Mesendoderm (in vitro differentiated cells): ENCODE measurements at regions not wholly inside any gene's neighbourhood (a gene's known extent, or its start where the extent isn't known, plus 50 kb on each side); places are given as distances from the start of the nearest gene placed in this dataset.
A peak's percentile ranks its signal among the peaks of the same experiment; 100 is the strongest.

Experiments used
- DNase-seq: peaks from one replicate; pipeline ENCODE4 v3.0.0; 2013
- H2AK5ac ChIP-seq: 2 replicates; pipeline ENCODE4 v1.6.1; 2013; ENCODE audit warnings: low read length, inconsistent platforms
- H2BK120ac ChIP-seq: 2 replicates; pipeline ENCODE4 v1.6.1; 2013; ENCODE audit warnings: low read depth, mild to moderate bottlenecking, low read length, moderate library complexity, mixed read lengths
- H2BK15ac ChIP-seq: replicated peaks from 2 replicates; pipeline ENCODE4 v1.6.1; 2013; ENCODE audit warnings: low read depth, mild to moderate bottlenecking, moderate library complexity
- H2BK5ac ChIP-seq: 2 replicates; pipeline ENCODE4 v1.6.1; 2013; ENCODE audit warnings: low read length, inconsistent platforms
- H3K18ac ChIP-seq: 2 replicates; pipeline ENCODE4 v1.6.1; 2013; ENCODE audit warnings: mild to moderate bottlenecking, low read length, mixed read lengths
- H3K23ac ChIP-seq: one replicate; pipeline ENCODE4 v1.6.1; 2013; ENCODE audit warnings: low read length
- H3K27ac ChIP-seq: 2 replicates; pipeline ENCODE4 v1.5.1; 2013; ENCODE audit warnings: low read depth, mild to moderate bottlenecking, inconsistent platforms, low read length, moderate library complexity
- H3K27me3 ChIP-seq: 2 replicates; pipeline ENCODE4 v1.6.1; 2013; ENCODE audit warnings: low read length, control low read depth, mild to moderate bottlenecking, inconsistent platforms; ENCODE audit not compliant: insufficient read depth, poor library complexity
- H3K36me3 ChIP-seq: 2 replicates; pipeline ENCODE4 v1.6.1; 2013; ENCODE audit warnings: low read length, inconsistent platforms; ENCODE audit not compliant: control insufficient read depth, insufficient read depth
- H3K4ac ChIP-seq: one replicate; pipeline ENCODE4 v1.6.1; 2013; ENCODE audit warnings: low read depth, mild to moderate bottlenecking, low read length, moderate library complexity
- H3K4me1 ChIP-seq: 2 replicates; pipeline ENCODE4 v1.6.1; 2013; ENCODE audit warnings: low read depth, low read length, inconsistent platforms; ENCODE audit not compliant: control insufficient read depth
- H3K4me2 ChIP-seq: 2 replicates; pipeline ENCODE4 v1.6.1; 2013; ENCODE audit warnings: low read length
- H3K4me3 ChIP-seq: 2 replicates; pipeline ENCODE4 v1.5.1; 2013; ENCODE audit warnings: mild to moderate bottlenecking, low read length
- H3K56ac ChIP-seq: one replicate; pipeline ENCODE4 v1.6.1; 2013; ENCODE audit warnings: low read length
- H3K79me1 ChIP-seq: 2 replicates; pipeline ENCODE4 v1.6.1; 2013; ENCODE audit warnings: low read length, inconsistent platforms
- H3K79me2 ChIP-seq: 2 replicates; pipeline ENCODE4 v1.6.1; 2013; ENCODE audit warnings: mild to moderate bottlenecking, low read length; ENCODE audit not compliant: control insufficient read depth, insufficient read depth
- H3K9ac ChIP-seq: 2 replicates; pipeline ENCODE4 v1.6.1; 2013; ENCODE audit warnings: low read length, inconsistent platforms
- H4K5ac ChIP-seq: one replicate; pipeline ENCODE4 v1.6.1; 2013; ENCODE audit warnings: low read length
- H4K8ac ChIP-seq: one replicate; pipeline ENCODE4 v1.6.1; 2013; ENCODE audit warnings: low read depth, mild to moderate bottlenecking, control low read depth, low read length, moderate library complexity
- WGBS: extraction: QIAGEN DNeasy Blood & Tissue Kit; methylation state at CpG from one replicate; pipeline ENCODE4 v1.1.7; 2013; ENCODE audit warnings: low lambda C conversion rate, missing lambda C conversion rate; ENCODE audit not compliant: insufficient coverage; ENCODE audit errors: extremely low coverage; 5-methylcytosine and 5-hydroxymethylcytosine counted together

- Histone ChIP-seq H3K4me3 (no peak overlapping the region), H3K4me1 (no peaks in the 10 kb centered on the region), H3K23ac (no peak overlapping the region), H4K8ac (no peak overlapping the region), H3K79me1 (no peaks in the 10 kb centered on the region), H3K27me3 (no peaks in the 10 kb centered on the region), H3K4ac (no peak overlapping the region), H3K56ac (no peak overlapping the region), H2BK5ac (no peak overlapping the region), H2BK120ac (no peak overlapping the region), H3K79me2 (no peaks in the 10 kb centered on the region), H2AK5ac (no peak overlapping the region), H3K27ac (no peak overlapping the region), H2BK15ac (no peak overlapping the region), H3K36me3 (no peaks in the 10 kb centered on the region), H4K5ac (no peak overlapping the region), H3K9ac (no peak overlapping the region), H3K4me2 (no peak overlapping the region), H3K18ac (no peak overlapping the region)
- WGBS, result no CpG with 5 or more reads among the region's 4 CpGs
- no peak for DNase-seq
Measured at GRCh38 chr14:82694820-82695219, 1161.2 kb upstream of the SEL1L start.

- H3K27ac ChIP-seq, result no peak overlapping the region
- no peak overlapping the region for H3K4me3 ChIP-seq
- no peaks in the 10 kb centered on the region for H3K36me3 ChIP-seq
- no peaks in the 10 kb centered on the region for H3K27me3 ChIP-seq
- no peak overlapping the region for H4K8ac ChIP-seq
- H4K5ac ChIP-seq, result no peak overlapping the region
- no peaks in the 10 kb centered on the region for H3K79me2 ChIP-seq
- no peak overlapping the region for H2BK120ac ChIP-seq
- no peaks in the 10 kb centered on the region for H3K79me1 ChIP-seq
- no peak overlapping the region for H3K4me2 ChIP-seq
- no peak overlapping the region for H2BK5ac ChIP-seq
- no peak overlapping the region for H3K4ac ChIP-seq
- H3K9ac ChIP-seq, result no peak overlapping the region
- no peak overlapping the region for H2BK15ac ChIP-seq
- no peak overlapping the region for H2AK5ac ChIP-seq
- no peak overlapping the region for H3K18ac ChIP-seq
- H3K4me1 ChIP-seq, result no peaks in the 10 kb centered on the region
- H3K56ac ChIP-seq, result no peak overlapping the region
- no peak overlapping the region for H3K23ac ChIP-seq
- DNase-seq, result no peak
- no CpG with 5 or more reads among the region's 4 CpGs for WGBS
Measured at GRCh38 chr14:82704218-82704617, 1170.6 kb upstream of the SEL1L start.

- no peaks in the 10 kb centered on the region for H3K79me2 ChIP-seq
- no peak overlapping the region for H2BK5ac ChIP-seq
- H3K18ac ChIP-seq, result no peak overlapping the region
- no peaks in the 10 kb centered on the region for H3K27me3 ChIP-seq
- H2AK5ac ChIP-seq, result no peak overlapping the region
- no peak overlapping the region for H2BK120ac ChIP-seq
- H4K5ac ChIP-seq, result no peak overlapping the region
- no peak overlapping the region for H4K8ac ChIP-seq
- no peak overlapping the region for H3K4me2 ChIP-seq
- H3K79me1 ChIP-seq, result no peaks in the 10 kb centered on the region
- no peak overlapping the region for H3K23ac ChIP-seq
- no peaks in the 10 kb centered on the region for H3K4me1 ChIP-seq
- peak; percentile 76 for DNase-seq
- H3K4ac ChIP-seq, result no peak overlapping the region
- H3K56ac ChIP-seq, result no peak overlapping the region
- no peak overlapping the region for H2BK15ac ChIP-seq
- WGBS, result no CpG with 5 or more reads among the region's 4 CpGs
- no peak overlapping the region for H3K9ac ChIP-seq
- H3K27ac ChIP-seq, result no peak overlapping the region
- H3K4me3 ChIP-seq, result no peak overlapping the region
- H3K36me3 ChIP-seq, result no peaks in the 10 kb centered on the region
Measured at GRCh38 chr14:82710267-82710841, 1176.7 kb upstream of the SEL1L start.

- no peaks in the 10 kb centered on the region for H3K36me3 ChIP-seq
- H2AK5ac ChIP-seq, result no peak overlapping the region
- H4K5ac ChIP-seq, result no peak overlapping the region
- no peak overlapping the region for H4K8ac ChIP-seq
- H2BK120ac ChIP-seq, result no peak overlapping the region
- H3K56ac ChIP-seq, result no peak overlapping the region
- no peaks in the 10 kb centered on the region for H3K4me1 ChIP-seq
- no peak overlapping the region for H3K4ac ChIP-seq
- no peak overlapping the region for H3K9ac ChIP-seq
- no peak overlapping the region for H2BK5ac ChIP-seq
- no peaks in the 10 kb centered on the region for H3K79me2 ChIP-seq
- no CpG with 5 or more reads among the region's 4 CpGs for WGBS
- H3K23ac ChIP-seq, result no peak overlapping the region
- H3K4me3 ChIP-seq, result no peak overlapping the region
- no peak overlapping the region for H3K18ac ChIP-seq
- H3K79me1 ChIP-seq, result no peaks in the 10 kb centered on the region
- no peaks in the 10 kb centered on the region for H3K27me3 ChIP-seq
- no peak overlapping the region for H3K4me2 ChIP-seq
- peak; percentile 12 for DNase-seq
- H2BK15ac ChIP-seq, result no peak overlapping the region
- H3K27ac ChIP-seq, result no peak overlapping the region
Measured at GRCh38 chr14:82719617-82720016, 1186.0 kb upstream of the SEL1L start.

GRCh38 chr14:82720431-82720830, 1186.8 kb upstream of the SEL1L start:
- Histone ChIP-seq H3K27me3 (no peaks in the 10 kb centered on the region), H4K5ac (no peak overlapping the region), H3K79me2 (no peaks in the 10 kb centered on the region), H3K4me2 (no peak overlapping the region), H3K18ac (no peak overlapping the region), H3K36me3 (no peaks in the 10 kb centered on the region), H3K4me3 (no peak overlapping the region), H2AK5ac (no peak overlapping the region), H2BK15ac (no peak overlapping the region), H3K27ac (no peak overlapping the region), H3K4ac (no peak overlapping the region), H3K4me1 (no peaks in the 10 kb centered on the region), H2BK5ac (no peak overlapping the region), H3K56ac (no peak overlapping the region), H3K79me1 (no peaks in the 10 kb centered on the region), H3K9ac (no peak overlapping the region), H3K23ac (no peak overlapping the region), H2BK120ac (no peak overlapping the region), H4K8ac (no peak overlapping the region)
- peak; percentile 6 for DNase-seq
- no CpG with 5 or more reads among the region's 3 CpGs for WGBS

GRCh38 chr14:82720946-82721345, 1187.3 kb upstream of the SEL1L start:
- Histone ChIP-seq H2BK120ac (no peak overlapping the region), H3K56ac (no peak overlapping the region), H2BK5ac (no peak overlapping the region), H3K18ac (no peak overlapping the region), H3K79me2 (no peaks in the 10 kb centered on the region), H4K8ac (no peak overlapping the region), H3K4me3 (no peak overlapping the region), H3K79me1 (no peaks in the 10 kb centered on the region), H3K4me2 (no peak overlapping the region), H3K27me3 (no peaks in the 10 kb centered on the region), H2AK5ac (no peak overlapping the region), H4K5ac (no peak overlapping the region), H3K36me3 (no peaks in the 10 kb centered on the region), H3K4ac (no peak overlapping the region), H3K9ac (no peak overlapping the region), H3K23ac (no peak overlapping the region), H3K4me1 (no peaks in the 10 kb centered on the region), H2BK15ac (no peak overlapping the region), H3K27ac (no peak overlapping the region)
- DNase-seq, result peak; percentile 2
- no CpG with 5 or more reads among the region's 5 CpGs for WGBS
